ENCODE measurements at regions not wholly inside any gene's neighbourhood (a gene's known extent, or its start where the extent isn't known, plus 50 kb on each side); places are given as distances from the start of the nearest gene placed in this dataset.
A peak's percentile ranks its signal among the peaks of the same experiment; 100 is the strongest.
"Not testable (repeated sequence)": the region's sequence is repeated elsewhere in the genome, so short reads cannot be mapped to it uniquely, and the experiment has no call there.

DNA sequence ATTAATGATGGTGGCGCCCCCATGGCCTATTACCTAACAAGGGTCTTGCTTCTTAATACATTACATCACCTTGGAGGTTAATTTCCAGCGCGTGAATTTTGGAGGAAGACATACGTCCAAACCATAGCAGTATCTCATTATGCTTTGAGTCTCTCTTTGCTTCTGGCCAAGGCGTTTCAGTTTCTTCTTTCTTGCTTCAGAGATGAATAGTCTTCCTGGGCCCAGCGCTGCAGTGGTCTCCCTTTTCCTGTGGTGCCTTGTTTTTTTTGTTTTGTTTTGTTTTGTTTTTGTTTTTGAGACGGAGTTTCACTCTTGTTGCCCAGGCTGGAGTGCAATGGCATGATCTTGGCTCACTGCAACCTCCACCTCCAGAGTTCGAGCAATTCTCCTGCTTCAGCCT, 268.4 kb downstream of the SOX4 start:
- Mint-ChIP-seq H3K9me3 (peaks cover 6% of the 10 kb centered on the region), H3K36me3 (ENCODE audit: low read depth) (no peaks in the 10 kb centered on the region), H3K4me3 (no peak overlapping the region), H3K27ac (no peak overlapping the region), H3K27me3 (ENCODE audit: insufficient read depth) (peaks cover 2% of the 10 kb centered on the region), H3K4me1 (ENCODE audit: low read depth) (no peaks in the 10 kb centered on the region)
- intact Hi-C loops (cut with micrococcal nuclease): no loop called here
- DNase-seq (ENCODE audit: low spot score): no peak

DNA sequence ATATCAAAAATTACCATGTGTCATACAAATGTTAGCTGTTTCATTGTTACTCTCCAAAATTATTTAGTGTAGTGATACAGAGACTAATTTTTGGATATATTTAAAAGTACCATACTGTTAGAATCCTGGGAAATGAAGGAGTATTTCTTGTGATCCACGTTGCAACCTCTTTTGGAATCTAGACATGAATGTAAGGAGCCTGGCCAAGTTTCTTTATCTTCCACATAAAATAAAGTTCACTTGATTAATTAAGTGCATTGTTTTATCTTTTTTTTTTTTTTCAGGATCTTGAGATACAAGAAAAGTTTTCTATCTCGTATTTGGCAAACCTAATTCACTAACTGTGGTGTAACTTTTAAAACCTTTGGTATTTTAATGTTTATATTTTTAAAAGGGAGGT, 270.7 kb downstream of the SOX4 start:
- Mint-ChIP-seq H3K9me3 (peaks cover 9% of the 10 kb centered on the region), H3K4me3 (no peak overlapping the region), H3K4me1 (ENCODE audit: low read depth) (no peaks in the 10 kb centered on the region), H3K27me3 (ENCODE audit: insufficient read depth) (peaks cover 2% of the 10 kb centered on the region), H3K27ac (no peak overlapping the region), H3K36me3 (ENCODE audit: low read depth) (no peaks in the 10 kb centered on the region)
- intact Hi-C loops (cut with micrococcal nuclease): no loop called here
- DNase-seq (ENCODE audit: low spot score): no peak

DNA sequence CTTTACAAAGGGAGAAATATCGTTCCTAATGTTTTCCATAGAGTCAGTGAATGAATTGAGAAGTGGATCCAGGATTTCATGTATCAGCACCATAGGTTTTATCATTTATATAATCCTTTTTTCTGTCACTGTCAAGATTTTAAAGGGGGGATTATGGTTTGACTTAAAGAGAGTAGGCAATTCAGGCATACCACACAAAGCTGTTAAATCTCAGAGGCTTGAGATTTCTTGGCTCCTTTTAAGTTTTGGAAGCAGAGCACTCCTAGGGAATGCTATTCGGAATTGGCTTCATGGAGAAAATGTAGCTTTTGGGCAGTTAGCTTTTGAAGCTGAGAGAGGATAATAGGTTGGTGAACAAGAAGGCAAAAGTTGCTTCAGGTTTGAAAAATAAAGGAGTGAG, 274.7 kb downstream of the SOX4 start:
- peaks cover 10% of the 10 kb centered on the region for H3K4me1 Mint-ChIP-seq (ENCODE audit: low read depth)
- no peak overlapping the region for H3K4me3 Mint-ChIP-seq
- intact Hi-C loops (cut with micrococcal nuclease): no loop called here
- DNase-seq (ENCODE audit: low spot score): no peak
- no peak overlapping the region for H3K27ac Mint-ChIP-seq
- H3K9me3 Mint-ChIP-seq: peaks cover 3% of the 10 kb centered on the region
- peaks cover 2% of the 10 kb centered on the region for H3K27me3 Mint-ChIP-seq (ENCODE audit: insufficient read depth)
- no peaks in the 10 kb centered on the region for H3K36me3 Mint-ChIP-seq (ENCODE audit: low read depth)

DNA sequence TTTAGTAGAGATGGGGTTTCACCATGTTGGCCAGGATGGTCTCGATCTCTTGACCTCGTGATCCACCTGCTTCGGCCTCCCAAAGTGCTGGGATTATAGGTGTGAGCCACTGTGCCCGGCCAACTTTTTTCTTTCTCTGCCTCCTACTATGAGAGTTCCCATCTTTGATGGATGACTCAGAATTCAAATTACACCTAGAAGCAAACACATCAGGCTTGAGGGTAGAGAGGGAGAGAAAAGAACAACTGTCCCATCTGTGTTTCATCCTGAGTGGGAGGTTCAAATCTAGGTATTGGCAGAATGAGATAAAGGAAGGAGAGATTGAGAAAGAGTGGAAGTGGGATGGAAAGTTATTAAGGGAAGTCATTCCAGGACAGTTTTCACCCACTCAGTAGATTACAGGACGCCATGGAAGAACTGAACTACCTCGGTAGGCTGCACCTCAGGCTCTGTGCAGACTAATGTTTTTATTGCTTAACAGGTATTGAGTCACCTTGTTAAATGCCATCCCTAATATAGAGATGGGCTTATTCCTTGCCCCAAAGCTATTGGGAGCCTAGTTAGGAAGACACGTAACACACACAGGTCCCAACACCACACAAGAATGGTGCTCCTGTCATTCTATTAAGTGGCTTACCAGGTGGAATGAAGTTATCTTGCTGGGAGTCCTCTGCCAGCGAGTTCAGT, 275.7 kb downstream of the SOX4 start:
- Mint-ChIP-seq H3K27me3 (ENCODE audit: insufficient read depth) (peaks cover 2% of the 10 kb centered on the region), H3K4me1 (ENCODE audit: low read depth) (peaks cover 10% of the 10 kb centered on the region)
- no peak for DNase-seq (ENCODE audit: low spot score)

DNA sequence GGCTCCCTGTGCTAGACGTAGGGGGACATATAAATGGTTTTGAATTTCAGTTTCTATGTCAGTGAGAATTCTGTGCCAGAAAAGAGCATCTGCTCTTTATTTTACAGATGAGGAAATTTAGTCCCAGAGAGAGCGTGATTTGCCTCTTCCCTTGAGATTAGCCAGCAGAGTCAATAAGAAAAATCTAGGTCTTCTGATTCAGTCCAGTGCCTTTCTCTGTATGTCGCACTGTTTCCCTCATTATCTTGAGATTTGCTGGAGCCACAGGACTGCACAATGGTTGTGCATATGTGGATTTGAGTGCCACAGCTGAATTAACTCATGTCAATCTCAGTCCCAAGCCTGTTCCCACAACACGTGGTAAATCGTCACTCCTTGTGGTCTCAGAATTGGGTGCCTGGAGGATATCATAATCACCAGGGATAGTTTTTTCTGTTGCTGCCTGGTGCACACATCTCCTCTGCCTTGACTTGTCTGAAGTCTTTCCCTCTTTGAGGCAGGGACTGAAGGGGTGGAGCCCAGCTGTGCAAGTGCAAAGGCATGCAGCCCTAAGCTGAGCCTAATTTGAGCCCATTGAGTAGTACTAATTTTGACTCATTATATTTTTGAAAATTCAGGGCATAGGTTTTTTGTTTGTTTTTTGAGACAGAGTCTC, 276.7 kb downstream of the SOX4 start:
- Mint-ChIP-seq H3K27ac (no peak overlapping the region), H3K36me3 (ENCODE audit: low read depth) (peaks cover 2% of the 10 kb centered on the region), H3K4me3 (no peak overlapping the region), H3K9me3 (peaks cover 11% of the 10 kb centered on the region), H3K4me1 (ENCODE audit: low read depth) (peaks cover 10% of the 10 kb centered on the region), H3K27me3 (ENCODE audit: insufficient read depth) (peaks cover 2% of the 10 kb centered on the region)
- DNase-seq (ENCODE audit: low spot score): no peak
- intact Hi-C loops (cut with micrococcal nuclease): loop anchor here (10.0 kb wide), 2 partner anchors 275 to 1335 kb away; partner anchors contain the start of genes CDKAL1 and SOX4

More for the DNA sequence above, 275.7 kb downstream of the SOX4 start:
- no peak overlapping the region for H3K27ac Mint-ChIP-seq
- peaks cover 7% of the 10 kb centered on the region for H3K9me3 Mint-ChIP-seq
- H3K4me3 Mint-ChIP-seq: no peak overlapping the region
- H3K36me3 Mint-ChIP-seq (ENCODE audit: low read depth): peaks cover 2% of the 10 kb centered on the region
- intact Hi-C loops (cut with micrococcal nuclease): no loop called here

DNA sequence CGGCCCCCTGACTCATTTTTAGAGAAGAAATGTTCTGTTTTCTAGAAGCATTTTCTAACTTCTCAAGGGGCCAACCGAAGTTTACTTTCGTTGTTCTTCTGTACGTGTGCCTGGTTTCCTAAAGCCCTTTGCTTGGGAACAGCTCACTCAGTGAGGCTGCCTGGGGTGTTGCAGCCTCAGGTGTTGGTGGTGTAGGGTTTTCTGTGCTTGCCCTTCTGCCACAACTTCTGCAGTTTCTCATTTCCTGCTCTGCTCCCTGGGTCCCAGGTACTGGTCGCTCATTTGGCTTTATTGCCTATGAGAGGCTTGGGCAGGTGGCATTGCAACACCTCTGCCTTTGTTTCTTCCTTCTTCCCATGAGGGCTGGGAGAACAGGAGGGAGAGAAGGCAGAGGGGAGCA, 278.3 kb downstream of the SOX4 start:
- Mint-ChIP-seq H3K27me3 (ENCODE audit: insufficient read depth) (peaks cover 2% of the 10 kb centered on the region), H3K27ac (no peak overlapping the region), H3K9me3 (peaks cover 26% of the 10 kb centered on the region), H3K36me3 (ENCODE audit: low read depth) (peaks cover 7% of the 10 kb centered on the region), H3K4me1 (ENCODE audit: low read depth) (peaks cover 21% of the 10 kb centered on the region), H3K4me3 (no peak overlapping the region)
- intact Hi-C loops (cut with micrococcal nuclease): loop anchor here (10.0 kb wide), 2 partner anchors 277 to 1337 kb away; partner anchors contain the start of genes CDKAL1 and SOX4
- peak; percentile 1 for DNase-seq (ENCODE audit: low spot score)

DNA sequence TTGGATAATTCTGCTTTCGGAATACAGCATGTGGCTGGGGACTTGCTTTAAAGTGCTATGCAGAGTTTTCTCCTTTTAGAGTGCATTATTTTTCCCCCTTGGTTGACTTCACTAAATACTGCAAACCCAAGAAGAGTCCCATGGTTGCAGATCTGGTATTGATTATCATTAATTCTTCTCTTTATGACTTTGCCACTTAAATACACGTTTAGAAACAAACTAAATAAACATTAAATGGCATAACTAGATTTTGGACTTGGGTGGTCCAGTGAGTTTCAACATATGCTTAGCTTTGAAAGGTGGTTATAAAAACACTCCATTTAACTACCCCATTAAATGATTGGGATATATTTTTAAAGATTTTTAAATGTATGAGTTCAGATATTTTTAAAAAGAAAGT, 279.2 kb downstream of the SOX4 start:
- no peak overlapping the region for H3K27ac Mint-ChIP-seq
- no peak overlapping the region for H3K4me3 Mint-ChIP-seq
- H3K36me3 Mint-ChIP-seq (ENCODE audit: low read depth): peaks cover 14% of the 10 kb centered on the region
- peaks cover 30% of the 10 kb centered on the region for H3K4me1 Mint-ChIP-seq (ENCODE audit: low read depth)
- peaks cover 35% of the 10 kb centered on the region for H3K9me3 Mint-ChIP-seq
- peaks cover 2% of the 10 kb centered on the region for H3K27me3 Mint-ChIP-seq (ENCODE audit: insufficient read depth)
- no peak for DNase-seq (ENCODE audit: low spot score)
- intact Hi-C loops (cut with micrococcal nuclease): loop anchor here (10.0 kb wide), 2 partner anchors 278 to 1338 kb away; partner anchors contain the start of genes CDKAL1 and SOX4

DNA sequence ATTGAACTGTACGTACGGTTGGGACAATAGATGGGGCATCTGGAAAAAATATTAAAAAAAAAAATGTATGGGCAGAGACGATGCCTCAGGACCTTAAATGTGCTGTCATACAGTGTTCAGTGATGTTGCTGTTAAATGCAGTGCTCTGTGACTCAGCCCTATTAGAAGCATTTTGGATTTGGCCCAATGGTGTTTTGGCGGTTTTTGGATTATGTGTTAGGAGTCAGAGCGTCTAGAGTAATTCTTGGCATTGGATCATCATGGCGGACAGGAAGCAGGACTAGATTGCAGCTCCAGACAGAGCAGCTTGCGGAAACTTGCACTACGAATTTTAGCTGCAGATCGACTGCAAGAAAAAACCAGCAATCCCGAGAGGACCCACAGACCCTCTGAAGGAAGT, 280.0 kb downstream of the SOX4 start:
- Mint-ChIP-seq H3K27ac (no peak overlapping the region), H3K9me3 (peaks cover 33% of the 10 kb centered on the region), H3K4me1 (ENCODE audit: low read depth) (peaks cover 31% of the 10 kb centered on the region), H3K36me3 (ENCODE audit: low read depth) (peaks cover 14% of the 10 kb centered on the region), H3K27me3 (ENCODE audit: insufficient read depth) (no peaks in the 10 kb centered on the region), H3K4me3 (no peak overlapping the region)
- intact Hi-C loops (cut with micrococcal nuclease): loop anchor here (10.0 kb wide), 2 partner anchors 279 to 1339 kb away; partner anchors contain the start of genes CDKAL1 and SOX4
- no peak for DNase-seq (ENCODE audit: low spot score)

DNA sequence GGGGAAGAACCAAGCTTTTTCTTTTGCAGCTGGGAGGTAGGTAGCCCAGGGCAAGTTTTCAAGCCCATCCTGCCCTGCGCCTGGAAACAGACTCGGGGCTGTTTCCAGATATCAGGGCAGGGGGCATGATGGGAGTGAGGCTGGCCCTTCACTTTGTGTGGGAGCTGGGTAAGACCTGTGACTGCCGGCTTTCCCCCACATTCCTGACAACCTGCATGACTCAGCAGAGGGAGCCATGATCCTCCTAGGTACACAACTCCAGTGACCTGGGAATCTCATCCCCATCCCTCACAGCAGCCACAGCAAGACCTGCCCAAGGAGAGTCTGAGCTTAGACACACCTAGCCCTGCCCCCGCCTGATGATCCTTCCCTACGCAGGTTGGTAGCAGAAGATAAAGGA, 280.8 kb downstream of the SOX4 start:
- Mint-ChIP-seq H3K9me3 (peaks cover 37% of the 10 kb centered on the region), H3K27me3 (ENCODE audit: insufficient read depth) (no peaks in the 10 kb centered on the region), H3K4me3 (no peak overlapping the region), H3K4me1 (ENCODE audit: low read depth) (peaks cover 31% of the 10 kb centered on the region), H3K27ac (no peak overlapping the region), H3K36me3 (ENCODE audit: low read depth) (peaks cover 14% of the 10 kb centered on the region)
- intact Hi-C loops (cut with micrococcal nuclease): loop anchor here (10.0 kb wide), 2 partner anchors 280 to 1340 kb away; partner anchors contain the start of genes CDKAL1 and SOX4
- DNase-seq (ENCODE audit: low spot score): no peak

DNA sequence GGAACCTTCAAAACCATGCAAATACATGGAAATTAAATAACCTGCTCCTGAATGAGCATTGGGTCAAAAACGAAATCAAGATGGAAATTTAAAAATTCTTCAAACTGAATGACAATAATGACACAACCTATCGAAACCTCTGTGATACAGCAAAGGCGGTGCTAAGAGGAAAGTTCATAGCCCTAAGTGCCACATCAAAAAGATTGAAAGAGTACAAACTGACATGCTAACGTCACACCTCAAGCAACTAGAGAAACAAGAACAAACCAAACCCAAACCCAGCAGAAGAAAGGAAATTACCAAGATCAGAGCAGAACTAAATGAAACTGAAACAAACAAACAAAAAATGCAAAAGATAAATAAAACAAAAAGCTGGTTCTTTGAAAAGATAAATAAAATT, 283.5 kb downstream of the SOX4 start:
- H3K27me3 Mint-ChIP-seq (ENCODE audit: insufficient read depth): not testable (repeated sequence)
- peaks cover 14% of the 10 kb centered on the region for H3K36me3 Mint-ChIP-seq (ENCODE audit: low read depth)
- peak overlapping the region; percentile 46 for H3K4me3 Mint-ChIP-seq
- peak overlapping the region; percentile 79 for H3K27ac Mint-ChIP-seq
- H3K9me3 Mint-ChIP-seq: peaks cover 53% of the 10 kb centered on the region
- intact Hi-C loops (cut with micrococcal nuclease): loop anchor here (1.0 to 10.0 kb wide), 5 partner anchors 31 to 1342 kb away; partner anchors contain the start of genes CDKAL1 and SOX4
- peak; percentile 39 for DNase-seq (ENCODE audit: low spot score)
- peaks cover 29% of the 10 kb centered on the region for H3K4me1 Mint-ChIP-seq (ENCODE audit: low read depth)

DNA sequence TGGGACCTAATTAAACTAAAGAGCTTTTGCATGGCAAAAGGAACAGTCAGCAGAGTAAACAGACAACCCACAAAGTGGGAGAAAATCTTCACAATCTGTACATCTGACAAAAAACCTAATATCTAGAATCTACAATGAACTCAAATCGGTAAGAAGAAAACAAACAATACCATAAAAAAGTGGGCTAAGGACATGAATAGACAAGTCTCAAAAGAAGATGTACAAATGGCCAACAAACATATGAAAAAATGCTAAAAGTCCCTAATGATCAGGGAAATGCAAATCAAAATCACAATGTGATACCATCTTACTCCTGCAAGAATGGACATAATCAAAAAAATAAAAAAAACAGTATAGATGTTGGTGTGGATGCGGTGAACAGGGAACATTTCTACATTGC, 286.7 kb downstream of the SOX4 start:
- H3K4me3 Mint-ChIP-seq; intact Hi-C loops (cut with micrococcal nuclease); H3K27ac Mint-ChIP-seq; H3K27me3 Mint-ChIP-seq (ENCODE audit: insufficient read depth); DNase-seq (ENCODE audit: low spot score): not testable (repeated sequence)
- H3K36me3 Mint-ChIP-seq (ENCODE audit: low read depth): peaks cover 14% of the 10 kb centered on the region
- H3K9me3 Mint-ChIP-seq: peaks cover 62% of the 10 kb centered on the region
- peaks cover 31% of the 10 kb centered on the region for H3K4me1 Mint-ChIP-seq (ENCODE audit: low read depth)

DNA sequence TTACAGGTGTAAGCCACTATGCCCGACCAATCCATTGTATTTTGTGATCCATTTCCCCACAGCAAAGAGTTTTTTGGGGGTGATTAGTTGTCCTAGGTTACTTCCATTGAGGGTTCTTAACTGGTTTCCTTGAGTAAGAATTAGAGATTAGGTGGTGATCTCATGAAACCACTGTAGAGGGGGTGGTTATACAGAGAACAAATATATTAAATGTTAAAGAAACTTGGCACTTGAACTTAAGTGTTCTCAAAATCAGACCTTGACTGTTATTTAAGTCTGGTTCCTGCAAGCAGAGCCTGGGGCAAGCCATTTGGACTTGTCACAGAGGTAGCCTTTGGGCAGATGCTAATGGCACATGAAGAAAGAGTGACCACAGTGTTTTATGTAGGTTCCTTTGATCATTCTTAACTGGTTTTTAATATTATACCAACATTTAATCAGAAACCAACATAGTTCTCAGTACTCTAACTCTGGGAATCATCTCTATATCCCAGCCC, 288.5 kb downstream of the SOX4 start:
- Mint-ChIP-seq H3K9me3 (peaks cover 46% of the 10 kb centered on the region), H3K27ac (no peak overlapping the region), H3K36me3 (ENCODE audit: low read depth) (peaks cover 7% of the 10 kb centered on the region), H3K4me3 (no peak overlapping the region), H3K27me3 (ENCODE audit: insufficient read depth) (no peaks in the 10 kb centered on the region), H3K4me1 (ENCODE audit: low read depth) (peaks cover 18% of the 10 kb centered on the region)
- DNase-seq (ENCODE audit: low spot score): no peak
- intact Hi-C loops (cut with micrococcal nuclease): no loop called here
